CD8-positive, alpha-beta memory T cell (primary cell): ENCODE measurements at regions not wholly inside any gene's neighbourhood (a gene's known extent, or its start where the extent isn't known, plus 50 kb on each side); places are given as distances from the start of the nearest gene placed in this dataset.

ENCODE experiments used
- CTCF ChIA-PET: fragments of 350-600 bp; sonication (Branson Sonifier 250); formaldehyde crosslinking; loops from one replicate; lab custom pipeline; 2021; ENCODE audit warnings: antibody characterized with exemption; lab: Charles Lee
- POLR2A ChIA-PET: fragments of 350-600 bp; sonication (Branson Sonifier 250); formaldehyde crosslinking; loops from one replicate; lab custom pipeline; 2021; ENCODE audit warnings: antibody characterized with exemption; lab: Charles Lee
- DNase-seq, 5 donors: peaks; one replicate each; pipeline versions ENCODE4 v3.0.0 to v3.0.0-alpha.2; 2020 to 2022; ENCODE audit warnings: mixed read lengths in 1 of 5
- H3K27ac ChIP-seq: one replicate; pipeline ENCODE4 v1.7.0; 2013; ENCODE audit warnings: low read depth, mild to moderate bottlenecking, low read length, moderate library complexity
- H3K27me3 ChIP-seq: 2 replicates; pipeline ENCODE4 v1.7.0; 2013; ENCODE audit warnings: low read length, mild to moderate bottlenecking; ENCODE audit not compliant: insufficient read depth, poor library complexity, severe bottlenecking
- H3K36me3 ChIP-seq: 2 replicates; pipeline ENCODE4 v1.7.0; 2013; ENCODE audit warnings: mild to moderate bottlenecking, low read length, moderate library complexity; ENCODE audit not compliant: insufficient read depth
- H3K4me1 ChIP-seq: 2 replicates; pipeline ENCODE4 v1.7.0; 2013; ENCODE audit warnings: mild to moderate bottlenecking, low read length, moderate library complexity; ENCODE audit not compliant: insufficient read depth
- H3K4me3 ChIP-seq: 2 replicates; pipeline ENCODE4 v1.7.0; 2013; ENCODE audit warnings: mild to moderate bottlenecking, low read length
- H3K9me3 ChIP-seq: 2 replicates; pipeline ENCODE4 v1.7.0; 2013; ENCODE audit warnings: mild to moderate bottlenecking, low read length
- H3K27ac Mint-ChIP-seq, 8 donors: one replicate each; pipeline ENCODE4 v1.8.0; 2020 to 2021; ENCODE audit warnings: mixed read lengths in 8 of 8, mild to moderate bottlenecking in 6 of 8, inconsistent platforms in 3 of 8, moderate library complexity in 3 of 8
- H3K27me3 Mint-ChIP-seq, 2 donors: one replicate each; pipeline ENCODE4 v1.8.0; 2020 to 2021; ENCODE audit warnings: mixed read lengths in 2 of 2, mild to moderate bottlenecking in 1 of 2, moderate library complexity in 1 of 2
- H3K36me3 Mint-ChIP-seq, 3 donors: one replicate each; pipeline ENCODE4 v1.8.0; 2020 to 2021; ENCODE audit warnings: mixed read lengths in 3 of 3, inconsistent platforms in 1 of 3, mild to moderate bottlenecking in 1 of 3
- H3K4me1 Mint-ChIP-seq, 3 donors: one replicate each; pipeline ENCODE4 v1.8.0; 2020 to 2021; ENCODE audit warnings: mixed read lengths in 3 of 3, inconsistent platforms in 1 of 3, mild to moderate bottlenecking in 1 of 3
- H3K4me3 Mint-ChIP-seq, 7 donors: one replicate each; pipeline ENCODE4 v1.8.0; 2020 to 2021; ENCODE audit warnings: mixed read lengths in 7 of 7, mild to moderate bottlenecking in 6 of 7, moderate library complexity in 4 of 7, inconsistent platforms in 2 of 7
- H3K9me3 Mint-ChIP-seq, 5 donors: one replicate each; pipeline ENCODE4 v1.8.0; 2020 to 2022; ENCODE audit warnings: mixed read lengths in 5 of 5, mild to moderate bottlenecking in 3 of 5, moderate library complexity in 2 of 5, inconsistent platforms in 1 of 5

- H3K27me3 Mint-ChIP-seq, result peaks cover 0 to 1% of the 10 kb centered on the region in 2 donors
- DNase-seq, result no peak
- peaks cover 0 to 15% (median 9%) of the 10 kb centered on the region in 3 donors for H3K4me1 Mint-ChIP-seq
- H3K9me3 ChIP-seq, result no peaks in the 10 kb centered on the region
- no peaks in the 10 kb centered on the region for H3K27me3 ChIP-seq
- H3K27ac Mint-ChIP-seq, result peak overlapping the region in 1 of 8 donors; percentile 45
- no peak overlapping the region for H3K4me3 Mint-ChIP-seq
- H3K4me1 ChIP-seq, result no peaks in the 10 kb centered on the region
- H3K36me3 Mint-ChIP-seq, result no peaks in the 10 kb centered on the region
- H3K9me3 Mint-ChIP-seq, result no peaks in the 10 kb centered on the region
- POLR2A ChIA-PET, result no interaction called here
- H3K4me3 ChIP-seq, result no peak overlapping the region
- H3K27ac ChIP-seq, result no peak overlapping the region
- CTCF ChIA-PET, result interaction anchor here (0.6 kb wide), 1 partner anchor 230 kb away, joined by 3 read pairs; no protein-coding TSS in a partner anchor
- H3K36me3 ChIP-seq, result no peaks in the 10 kb centered on the region
These were observed 90.1 kb upstream of the PREP start for GRCh38 chr6:105492706-105493673.

- no peak overlapping the region for H3K4me3 ChIP-seq
These were observed 86.3 kb upstream of the PREP start for GRCh38 chr6:105489216-105489530.

GRCh38 chr6:105488516-105489215 lies 85.8 kb upstream of the PREP start:
- POLR2A ChIA-PET, result no interaction called here
- CTCF ChIA-PET, result no interaction called here
- peaks cover 0 to 2% (median 0%) of the 10 kb centered on the region in 3 donors for H3K36me3 Mint-ChIP-seq
- H3K4me3 Mint-ChIP-seq, result peak overlapping the region in 1 of 7 donors; percentile 52
- Histone ChIP-seq H3K4me3 (no peak overlapping the region), H3K4me1 (no peaks in the 10 kb centered on the region), H3K36me3 (no peaks in the 10 kb centered on the region), H3K27ac (no peak overlapping the region), H3K9me3 (no peaks in the 10 kb centered on the region), H3K27me3 (no peaks in the 10 kb centered on the region)
- peaks cover 14 to 45% (median 30%) of the 10 kb centered on the region in 3 donors for H3K4me1 Mint-ChIP-seq
- DNase-seq, result no peak
- no peak overlapping the region for H3K27ac Mint-ChIP-seq
- peaks cover 0 to 1% of the 10 kb centered on the region in 2 donors for H3K27me3 Mint-ChIP-seq
- no peaks in the 10 kb centered on the region for H3K9me3 Mint-ChIP-seq

More at GRCh38 chr6:105489216-105489530, 86.3 kb upstream of the PREP start:
- ChIA-PET POLR2A (no interaction called here), CTCF (no interaction called here)
- peaks cover 9 to 40% (median 25%) of the 10 kb centered on the region in 3 donors for H3K4me1 Mint-ChIP-seq
- Histone ChIP-seq H3K36me3 (no peaks in the 10 kb centered on the region), H3K9me3 (no peaks in the 10 kb centered on the region), H3K27ac (no peak overlapping the region), H3K27me3 (no peaks in the 10 kb centered on the region), H3K4me1 (no peaks in the 10 kb centered on the region)
- no peak overlapping the region for H3K27ac Mint-ChIP-seq
- no peaks in the 10 kb centered on the region for H3K9me3 Mint-ChIP-seq
- H3K36me3 Mint-ChIP-seq, result peaks cover 0 to 2% (median 0%) of the 10 kb centered on the region in 3 donors
- H3K27me3 Mint-ChIP-seq, result peaks cover 0 to 1% of the 10 kb centered on the region in 2 donors
- DNase-seq, result no peak
- H3K4me3 Mint-ChIP-seq, result no peak overlapping the region

GRCh38 chr6:105487040-105487790 lies 84.3 kb upstream of the PREP start:
- H3K27me3 Mint-ChIP-seq, result peaks cover 0 to 1% of the 10 kb centered on the region in 2 donors
- peak overlapping the region in 4 of 8 donors; percentile 12 to 79 (median 40) for H3K27ac Mint-ChIP-seq
- ChIA-PET POLR2A (no interaction called here), CTCF (interaction anchor here (0.8 to 2.0 kb wide), 3 partner anchors 34 to 736 kb away, joined by 3 to 6 read pairs (median 3); no protein-coding TSS in a partner anchor)
- no peaks in the 10 kb centered on the region for H3K9me3 Mint-ChIP-seq
- DNase-seq, result no peak
- H3K36me3 ChIP-seq, result no peaks in the 10 kb centered on the region
- peaks cover 26 to 52% (median 41%) of the 10 kb centered on the region in 3 donors for H3K4me1 Mint-ChIP-seq
- no peak overlapping the region for H3K4me3 Mint-ChIP-seq
- peaks cover 0 to 2% (median 0%) of the 10 kb centered on the region in 3 donors for H3K36me3 Mint-ChIP-seq
- H3K27me3 ChIP-seq, result no peaks in the 10 kb centered on the region
- H3K4me1 ChIP-seq, result no peaks in the 10 kb centered on the region
- no peaks in the 10 kb centered on the region for H3K9me3 ChIP-seq
- no peak overlapping the region for H3K27ac ChIP-seq
- H3K4me3 ChIP-seq, result no peak overlapping the region

GRCh38 chr6:105485456-105485855 lies 82.6 kb upstream of the PREP start:
- no peak overlapping the region for H3K4me3 ChIP-seq
- ChIA-PET CTCF (interaction anchor here (1.3 to 3.4 kb wide), 6 partner anchors 32 to 743 kb away, joined by 3 to 23 read pairs (median 4); no protein-coding TSS in a partner anchor), POLR2A (no interaction called here)
- peaks cover 0 to 8% (median 2%) of the 10 kb centered on the region in 3 donors for H3K36me3 Mint-ChIP-seq
- H3K27me3 Mint-ChIP-seq, result peaks cover 0 to 1% of the 10 kb centered on the region in 2 donors
- H3K9me3 ChIP-seq, result no peaks in the 10 kb centered on the region
- no peaks in the 10 kb centered on the region for H3K9me3 Mint-ChIP-seq
- H3K4me3 Mint-ChIP-seq, result peak overlapping the region; percentile 30 to 87 (median 78)
- no peak for DNase-seq
- no peak overlapping the region for H3K27ac ChIP-seq
- H3K27me3 ChIP-seq, result no peaks in the 10 kb centered on the region
- H3K4me1 Mint-ChIP-seq, result peaks cover 34 to 63% (median 50%) of the 10 kb centered on the region in 3 donors
- H3K27ac Mint-ChIP-seq, result peak overlapping the region; percentile 70 to 99 (median 82)
- H3K4me1 ChIP-seq, result no peaks in the 10 kb centered on the region
- H3K36me3 ChIP-seq, result no peaks in the 10 kb centered on the region

GRCh38 chr6:105484238-105485161 lies 81.6 kb upstream of the PREP start:
- H3K36me3 ChIP-seq, result no peaks in the 10 kb centered on the region
- H3K4me1 Mint-ChIP-seq, result peaks cover 34 to 60% (median 50%) of the 10 kb centered on the region in 3 donors
- H3K36me3 Mint-ChIP-seq, result peaks cover 0 to 8% (median 2%) of the 10 kb centered on the region in 3 donors
- POLR2A ChIA-PET, result interaction anchor here (0.6 kb wide), 1 partner anchor 28 kb away, joined by 3 read pairs; no protein-coding TSS in a partner anchor
- H3K4me3 ChIP-seq, result no peak overlapping the region
- no peaks in the 10 kb centered on the region for H3K9me3 ChIP-seq
- no peaks in the 10 kb centered on the region for H3K9me3 Mint-ChIP-seq
- H3K27ac ChIP-seq, result no peak overlapping the region
- H3K4me3 Mint-ChIP-seq, result peak overlapping the region; percentile 62 to 87 (median 78)
- H3K4me1 ChIP-seq, result no peaks in the 10 kb centered on the region
- H3K27ac Mint-ChIP-seq, result peak overlapping the region; percentile 69 to 99 (median 89)
- CTCF ChIA-PET, result interaction anchor here (1.0 to 3.4 kb wide), 12 partner anchors 31 to 744 kb away, joined by 3 to 23 read pairs (median 4); no protein-coding TSS in a partner anchor
- H3K27me3 Mint-ChIP-seq, result no peaks in the 10 kb centered on the region
- DNase-seq, result peak in 2 of 5 donors; percentile 18 to 37
- H3K27me3 ChIP-seq, result no peaks in the 10 kb centered on the region
